Loucy (cell line): ENCODE measurements at regions not wholly inside any gene's neighbourhood (a gene's known extent, or its start where the extent isn't known, plus 50 kb on each side); places are given as distances from the start of the nearest gene placed in this dataset.

Experiments
- EZH2phosphoT487 ChIP-seq: fragments of 200-600 bp; IDR thresholded peaks from 2 replicates; pipeline ENCODE4 v1.6.1; 2018; ENCODE audit warnings: antibody characterized with exemption, mild to moderate bottlenecking, moderate library complexity, borderline replicate concordance
- TF ChIP-seq, protein P1 (sequence below): fragments of 200-600 bp; sonication (generic); conservative IDR thresholded peaks from 2 replicates; pipeline ENCODE4 v1.5.1; 2014; ENCODE audit warnings: mild to moderate bottlenecking, antibody characterized with exemption, low read length

DNA sequence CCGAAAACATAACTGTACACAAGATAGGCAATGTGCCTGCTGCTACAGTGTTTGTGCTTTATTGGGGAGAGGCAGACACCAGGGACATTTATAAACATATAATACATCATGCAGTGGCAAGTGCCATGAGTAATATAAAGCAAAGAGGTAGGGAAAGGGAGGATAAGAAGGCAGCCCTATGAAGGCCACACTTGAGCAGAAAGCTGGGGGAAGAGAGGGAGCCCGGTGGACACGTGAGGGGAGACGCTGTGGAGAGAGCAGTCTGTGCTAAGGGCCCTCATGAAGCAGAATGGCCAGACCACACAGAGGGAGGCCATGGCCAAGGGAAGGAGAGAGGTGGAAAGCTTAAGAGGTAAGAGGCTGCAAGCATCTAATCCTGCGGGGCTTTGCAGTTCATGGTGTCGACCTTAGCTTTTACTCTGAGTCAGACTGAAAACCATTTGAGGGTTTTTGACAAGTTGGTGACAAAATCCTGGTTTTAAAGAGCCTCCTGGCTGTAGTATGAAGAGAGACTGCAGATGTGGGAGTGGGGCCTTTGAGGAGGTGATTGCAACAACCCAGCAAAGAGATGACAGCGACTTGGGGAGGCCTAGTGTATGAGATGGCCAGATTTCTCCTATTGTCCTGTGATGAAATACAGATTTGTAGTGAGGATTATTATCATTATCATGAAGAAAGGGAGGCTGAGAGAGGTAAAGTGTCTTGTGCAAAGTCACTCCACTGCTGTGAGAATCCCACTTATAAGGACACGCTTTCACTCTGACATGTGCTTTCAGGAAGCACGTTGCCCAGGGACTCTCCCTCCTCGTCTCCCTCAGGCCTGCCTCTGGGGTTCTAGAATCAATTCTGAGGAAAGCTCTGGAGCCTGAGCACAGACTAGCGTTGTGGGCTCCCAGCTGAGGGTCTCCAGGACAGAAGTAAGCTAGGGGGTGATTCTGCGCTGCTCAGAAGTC lies 192.9 kb downstream of the RHOU start:
- TF ChIP-seq, protein P1, sequence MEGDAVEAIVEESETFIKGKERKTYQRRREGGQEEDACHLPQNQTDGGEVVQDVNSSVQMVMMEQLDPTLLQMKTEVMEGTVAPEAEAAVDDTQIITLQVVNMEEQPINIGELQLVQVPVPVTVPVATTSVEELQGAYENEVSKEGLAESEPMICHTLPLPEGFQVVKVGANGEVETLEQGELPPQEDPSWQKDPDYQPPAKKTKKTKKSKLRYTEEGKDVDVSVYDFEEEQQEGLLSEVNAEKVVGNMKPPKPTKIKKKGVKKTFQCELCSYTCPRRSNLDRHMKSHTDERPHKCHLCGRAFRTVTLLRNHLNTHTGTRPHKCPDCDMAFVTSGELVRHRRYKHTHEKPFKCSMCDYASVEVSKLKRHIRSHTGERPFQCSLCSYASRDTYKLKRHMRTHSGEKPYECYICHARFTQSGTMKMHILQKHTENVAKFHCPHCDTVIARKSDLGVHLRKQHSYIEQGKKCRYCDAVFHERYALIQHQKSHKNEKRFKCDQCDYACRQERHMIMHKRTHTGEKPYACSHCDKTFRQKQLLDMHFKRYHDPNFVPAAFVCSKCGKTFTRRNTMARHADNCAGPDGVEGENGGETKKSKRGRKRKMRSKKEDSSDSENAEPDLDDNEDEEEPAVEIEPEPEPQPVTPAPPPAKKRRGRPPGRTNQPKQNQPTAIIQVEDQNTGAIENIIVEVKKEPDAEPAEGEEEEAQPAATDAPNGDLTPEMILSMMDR = no peak
- TF ChIP-seq EZH2phosphoT487 = no peak
